IPS-15b (cell line): ENCODE measurements at regions not wholly inside any gene's neighbourhood (a gene's known extent, or its start where the extent isn't known, plus 50 kb on each side); places are given as distances from the start of the nearest gene placed in this dataset.

Source experiments
- H3K27me3 ChIP-seq: one replicate; pipeline ENCODE4 v1.6.1; 2013; ENCODE audit warnings: low read length; ENCODE audit not compliant: control insufficient read depth, insufficient read depth
- H3K36me3 ChIP-seq: one replicate; pipeline ENCODE4 v1.6.1; 2013; ENCODE audit warnings: low read length; ENCODE audit not compliant: control insufficient read depth, insufficient read depth
- H3K4me1 ChIP-seq: one replicate; pipeline ENCODE4 v1.6.1; 2013; ENCODE audit warnings: mild to moderate bottlenecking, low read length; ENCODE audit not compliant: control insufficient read depth, insufficient read depth
- H3K4me3 ChIP-seq: one replicate; pipeline ENCODE4 v1.5.1; 2013; ENCODE audit warnings: low read depth, low read length
- H3K9ac ChIP-seq: one replicate; pipeline ENCODE4 v1.6.1; 2013; ENCODE audit warnings: low read depth, mild to moderate bottlenecking, low read length
- H3K9me3 ChIP-seq: one replicate; pipeline ENCODE4 v1.6.1; 2013; ENCODE audit warnings: mild to moderate bottlenecking, low read length; ENCODE audit not compliant: control insufficient read depth, insufficient read depth

DNA sequence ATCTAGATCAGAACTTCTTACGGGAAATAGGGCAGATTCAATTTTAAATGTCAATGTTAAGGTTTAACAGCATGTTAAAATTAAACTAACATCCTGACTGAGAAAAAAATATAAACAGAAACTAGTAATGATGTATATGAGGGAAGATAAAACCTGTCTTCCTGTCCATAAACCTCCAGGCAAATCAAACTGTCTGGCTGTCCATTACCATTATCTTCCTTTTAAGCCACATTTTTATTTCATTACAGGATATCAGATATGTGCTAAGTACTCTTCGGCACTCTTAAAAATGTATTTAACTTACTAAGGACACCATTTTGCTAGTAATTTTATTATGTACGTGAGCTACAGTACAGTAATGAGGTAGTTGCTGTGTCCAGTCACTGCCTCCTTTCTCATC, 1461.7 kb upstream of the ALCAM start:
- Histone ChIP-seq H3K4me1 (no peaks in the 10 kb centered on the region), H3K36me3 (no peaks in the 10 kb centered on the region), H3K9me3 (no peaks in the 10 kb centered on the region), H3K9ac (no peak overlapping the region), H3K4me3 (no peak overlapping the region), H3K27me3 (no peaks in the 10 kb centered on the region)

DNA sequence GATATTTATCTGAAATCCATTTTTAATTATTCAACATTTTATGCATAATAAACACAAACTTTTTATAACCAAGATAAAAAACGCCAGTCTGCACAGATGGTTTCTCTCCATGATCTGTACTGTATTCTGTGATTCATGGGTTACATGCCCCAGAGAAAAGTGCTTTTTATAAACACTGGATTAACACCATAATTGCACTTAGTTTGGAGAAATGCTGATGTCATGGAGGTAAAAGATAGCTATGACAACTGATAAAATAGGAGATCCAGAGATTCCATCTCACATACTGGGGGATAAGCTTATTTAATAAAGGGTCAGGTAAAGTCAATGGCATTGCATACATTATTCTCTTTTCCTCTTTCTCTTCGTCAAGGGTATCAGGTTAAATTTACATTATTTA, 1460.4 kb upstream of the ALCAM start:
- H3K4me1 ChIP-seq = no peaks in the 10 kb centered on the region

DNA sequence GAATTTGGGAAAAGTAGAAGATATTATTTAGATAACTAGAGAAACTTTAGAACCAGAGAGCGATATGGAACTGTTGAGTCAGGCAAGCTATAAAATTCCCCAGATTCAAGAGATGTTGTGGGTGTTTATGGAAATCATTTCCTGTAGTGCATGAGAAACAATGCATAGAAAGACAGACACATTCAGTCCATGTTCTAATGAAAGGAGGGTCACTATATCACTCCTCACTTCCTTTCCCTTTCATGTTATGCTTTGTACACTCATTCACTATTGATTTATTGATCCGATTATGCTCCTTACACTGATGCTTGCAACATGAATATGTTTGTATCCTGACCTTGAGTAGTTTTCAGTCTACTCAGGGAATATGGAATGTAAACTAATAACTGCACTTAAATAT, 1459.9 kb upstream of the ALCAM start:
- Histone ChIP-seq H3K4me1 (no peaks in the 10 kb centered on the region), H3K9me3 (no peaks in the 10 kb centered on the region), H3K9ac (no peak overlapping the region), H3K27me3 (no peaks in the 10 kb centered on the region), H3K4me3 (no peak overlapping the region), H3K36me3 (no peaks in the 10 kb centered on the region)

More for the DNA sequence above, 1460.4 kb upstream of the ALCAM start:
- Histone ChIP-seq H3K9ac (no peak overlapping the region), H3K27me3 (no peaks in the 10 kb centered on the region), H3K36me3 (no peaks in the 10 kb centered on the region), H3K9me3 (no peaks in the 10 kb centered on the region), H3K4me3 (no peak overlapping the region)

DNA sequence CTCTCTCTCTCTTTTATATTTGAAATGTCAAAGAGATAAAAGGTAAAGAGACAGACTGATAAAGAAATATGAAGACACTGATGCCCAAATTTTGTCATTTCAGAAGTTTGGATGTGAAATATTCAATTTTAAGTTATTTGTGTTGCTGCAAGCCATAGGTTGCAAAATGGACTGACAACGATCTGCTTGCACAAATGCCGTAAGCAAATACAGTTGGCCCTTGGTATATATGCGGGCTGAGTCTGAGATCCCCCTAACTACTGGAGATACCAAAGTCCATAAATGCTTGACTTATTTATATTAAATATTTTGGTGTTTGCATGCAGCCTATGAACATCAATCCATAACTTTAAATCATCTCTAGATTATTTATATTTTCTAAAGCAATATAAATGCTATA, 1459.1 kb upstream of the ALCAM start:
- Histone ChIP-seq H3K4me1 (no peaks in the 10 kb centered on the region), H3K27me3 (no peaks in the 10 kb centered on the region), H3K9me3 (no peaks in the 10 kb centered on the region), H3K9ac (no peak overlapping the region), H3K36me3 (no peaks in the 10 kb centered on the region), H3K4me3 (no peak overlapping the region)

DNA sequence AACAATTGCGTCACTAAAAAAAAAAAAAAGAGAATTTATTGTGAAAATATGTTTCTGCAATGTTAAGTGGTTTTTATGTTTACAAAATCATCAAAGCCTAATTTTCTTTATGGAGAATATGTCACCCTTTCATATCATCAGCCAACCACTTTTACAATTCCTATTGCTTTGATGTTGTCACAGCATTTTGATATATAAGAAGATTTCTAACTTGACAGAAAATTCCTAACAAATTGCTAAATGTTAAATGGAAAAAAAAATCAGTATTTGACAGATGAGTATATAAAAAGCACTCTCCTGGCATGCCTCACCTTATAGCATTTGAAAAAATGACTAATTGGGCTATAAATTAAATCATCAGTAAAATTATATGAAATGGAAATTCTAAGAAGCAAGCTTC, 1457.3 kb upstream of the ALCAM start:
- H3K27me3 ChIP-seq = no peaks in the 10 kb centered on the region
- no peak overlapping the region for H3K9ac ChIP-seq
- no peaks in the 10 kb centered on the region for H3K36me3 ChIP-seq
- no peak overlapping the region for H3K4me3 ChIP-seq
- no peaks in the 10 kb centered on the region for H3K4me1 ChIP-seq
- no peaks in the 10 kb centered on the region for H3K9me3 ChIP-seq

DNA sequence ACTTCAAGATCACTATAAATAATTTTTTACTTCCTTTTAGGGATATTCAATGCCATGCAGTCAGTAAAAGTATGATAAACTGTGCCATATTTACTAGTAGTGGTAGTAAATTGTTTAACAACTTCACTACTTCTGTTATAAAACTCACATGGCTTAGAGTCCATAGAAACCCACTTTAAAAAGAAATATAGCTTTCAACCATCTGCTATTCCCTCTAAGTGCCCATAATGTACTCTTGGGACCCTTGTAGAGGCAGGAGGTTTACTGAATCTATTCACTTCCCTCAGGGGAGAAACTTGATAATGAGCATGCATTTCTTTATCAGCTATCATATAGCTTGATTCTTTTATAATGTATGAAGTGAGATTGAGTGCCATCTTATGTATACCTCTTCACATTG, 1448.4 kb upstream of the ALCAM start:
- no peaks in the 10 kb centered on the region for H3K36me3 ChIP-seq
- no peak overlapping the region for H3K9ac ChIP-seq
- no peaks in the 10 kb centered on the region for H3K27me3 ChIP-seq
- no peak overlapping the region for H3K4me3 ChIP-seq
- no peaks in the 10 kb centered on the region for H3K9me3 ChIP-seq
- H3K4me1 ChIP-seq = no peaks in the 10 kb centered on the region

DNA sequence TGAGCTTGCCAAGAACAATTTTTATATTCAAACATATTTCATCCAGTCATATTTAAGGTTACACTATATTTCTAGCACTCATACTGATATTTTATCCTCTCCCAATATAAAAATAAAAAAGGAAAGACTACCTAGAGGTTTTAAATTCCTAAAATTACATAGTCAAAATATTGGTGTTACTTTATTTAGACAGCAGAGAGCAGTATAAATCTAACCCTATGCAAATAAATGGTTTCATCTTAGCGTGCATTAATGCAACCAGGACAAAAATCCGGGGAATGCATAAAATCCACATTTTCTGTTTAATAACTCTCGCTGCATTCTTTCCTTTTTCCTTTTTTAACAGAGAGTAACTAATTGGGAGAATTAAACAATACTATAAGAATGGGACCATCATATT, 1447.4 kb upstream of the ALCAM start:
- H3K4me3 ChIP-seq = no peak overlapping the region
- no peaks in the 10 kb centered on the region for H3K9me3 ChIP-seq
- no peaks in the 10 kb centered on the region for H3K4me1 ChIP-seq
- no peaks in the 10 kb centered on the region for H3K27me3 ChIP-seq
- no peak overlapping the region for H3K9ac ChIP-seq
- no peaks in the 10 kb centered on the region for H3K36me3 ChIP-seq

DNA sequence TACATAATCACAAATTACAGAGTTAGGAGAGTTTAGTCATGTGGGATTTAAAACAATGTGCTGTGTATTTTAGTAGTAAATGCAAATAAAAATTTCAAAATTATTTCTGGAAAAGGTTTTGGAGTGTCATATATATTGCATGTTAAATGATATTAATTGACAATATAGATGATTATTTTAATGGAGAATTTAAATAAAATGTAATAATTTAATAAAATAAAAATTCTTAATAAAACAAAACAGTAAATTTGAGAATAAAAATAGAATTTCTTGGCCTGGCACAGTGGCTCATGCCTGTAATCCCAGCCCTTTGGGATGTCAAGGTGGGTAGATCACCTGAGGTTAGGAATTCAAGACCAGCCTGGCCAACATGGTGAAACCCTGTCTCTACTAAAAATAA, 1442.8 kb upstream of the ALCAM start:
- no peak overlapping the region for H3K4me3 ChIP-seq
- no peaks in the 10 kb centered on the region for H3K27me3 ChIP-seq
- no peaks in the 10 kb centered on the region for H3K9me3 ChIP-seq
- H3K4me1 ChIP-seq = no peaks in the 10 kb centered on the region
- H3K9ac ChIP-seq = no peak overlapping the region
- H3K36me3 ChIP-seq = no peaks in the 10 kb centered on the region

DNA sequence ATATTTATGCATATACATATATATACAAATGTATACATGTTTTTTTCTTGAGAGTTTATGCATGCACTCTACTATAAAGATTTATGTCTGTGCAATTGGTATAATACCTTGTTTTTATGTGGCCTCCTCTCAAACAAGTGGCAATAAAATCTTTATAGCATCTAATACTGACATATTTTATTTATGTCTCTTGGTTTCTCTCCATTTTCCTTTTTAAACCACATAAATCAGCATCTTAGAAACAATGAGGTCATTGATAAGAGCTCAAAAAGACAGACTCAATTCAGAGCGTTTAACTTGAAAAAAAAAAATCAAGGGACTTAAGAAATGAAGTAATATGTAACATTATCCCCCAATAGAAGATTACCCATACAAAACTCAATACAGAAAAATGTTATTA, 1442.2 kb upstream of the ALCAM start:
- no peaks in the 10 kb centered on the region for H3K27me3 ChIP-seq
- H3K4me3 ChIP-seq = no peak overlapping the region
- H3K9me3 ChIP-seq = no peaks in the 10 kb centered on the region
- H3K9ac ChIP-seq = no peak overlapping the region
- no peaks in the 10 kb centered on the region for H3K4me1 ChIP-seq
- no peaks in the 10 kb centered on the region for H3K36me3 ChIP-seq

DNA sequence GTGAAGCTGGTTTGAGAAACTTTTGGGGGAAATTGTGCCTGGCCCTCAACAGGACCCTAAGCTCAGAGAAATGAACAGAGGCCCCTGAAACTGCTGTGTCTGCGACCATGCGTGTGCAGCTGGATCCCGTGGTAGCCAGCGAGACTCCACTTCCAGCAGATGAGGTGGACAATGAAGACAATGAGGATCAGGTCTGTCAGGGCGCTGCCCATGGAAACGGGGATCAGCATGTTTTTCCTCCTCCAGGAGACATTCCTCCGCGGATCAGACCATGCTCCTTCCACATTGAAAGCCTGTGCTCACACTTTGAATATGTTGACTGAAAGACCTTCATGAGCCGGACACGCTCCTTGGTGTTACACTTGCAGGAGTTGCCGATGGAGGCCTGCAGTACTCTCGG, 1439.8 kb upstream of the ALCAM start:
- H3K9ac ChIP-seq = no peak overlapping the region
- no peak overlapping the region for H3K4me3 ChIP-seq
- H3K4me1 ChIP-seq = no peaks in the 10 kb centered on the region
- H3K27me3 ChIP-seq = no peaks in the 10 kb centered on the region
- H3K36me3 ChIP-seq = no peaks in the 10 kb centered on the region
- no peaks in the 10 kb centered on the region for H3K9me3 ChIP-seq

DNA sequence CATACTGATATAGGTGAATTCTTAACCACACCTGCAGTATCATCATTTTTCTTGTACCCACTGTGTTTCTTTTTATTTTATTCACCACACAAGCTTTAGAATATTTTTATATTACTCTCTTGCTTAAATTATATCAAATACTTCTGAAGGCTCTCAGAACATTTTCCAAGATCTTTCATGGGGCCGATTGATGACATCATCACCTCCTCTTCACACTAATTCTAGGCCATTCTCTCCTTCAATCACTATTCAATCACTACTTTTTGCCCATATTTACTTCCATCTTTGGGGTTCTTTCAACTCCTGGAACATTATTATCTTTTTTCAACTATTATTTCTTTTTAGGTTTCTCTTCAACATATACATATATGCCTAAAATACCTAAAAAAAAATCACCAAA, 1438.8 kb upstream of the ALCAM start:
- Histone ChIP-seq H3K4me1 (no peaks in the 10 kb centered on the region), H3K27me3 (no peaks in the 10 kb centered on the region), H3K36me3 (no peaks in the 10 kb centered on the region), H3K4me3 (no peak overlapping the region), H3K9ac (no peak overlapping the region), H3K9me3 (no peaks in the 10 kb centered on the region)

DNA sequence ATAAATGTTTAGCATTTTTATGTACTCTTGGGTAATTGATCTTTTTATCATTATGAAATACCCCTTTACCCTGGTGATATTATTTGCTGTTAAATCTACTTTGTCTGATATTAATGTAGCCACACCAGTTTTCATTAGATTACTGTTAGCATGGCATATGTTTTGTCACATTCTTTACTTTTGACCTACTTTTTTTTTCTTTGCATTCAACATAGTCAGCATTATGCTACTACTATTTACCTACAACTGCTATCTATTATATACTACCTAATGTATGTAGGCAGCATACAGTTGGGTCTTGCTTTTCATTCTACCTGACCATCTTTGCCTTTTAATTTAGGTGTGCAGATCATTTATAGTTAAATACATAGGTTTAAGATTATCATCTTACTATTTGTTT, 1429.6 kb upstream of the ALCAM start:
- Histone ChIP-seq H3K4me3 (no peak overlapping the region), H3K9ac (no peak overlapping the region), H3K4me1 (no peaks in the 10 kb centered on the region), H3K36me3 (no peaks in the 10 kb centered on the region), H3K27me3 (no peaks in the 10 kb centered on the region), H3K9me3 (no peaks in the 10 kb centered on the region)

DNA sequence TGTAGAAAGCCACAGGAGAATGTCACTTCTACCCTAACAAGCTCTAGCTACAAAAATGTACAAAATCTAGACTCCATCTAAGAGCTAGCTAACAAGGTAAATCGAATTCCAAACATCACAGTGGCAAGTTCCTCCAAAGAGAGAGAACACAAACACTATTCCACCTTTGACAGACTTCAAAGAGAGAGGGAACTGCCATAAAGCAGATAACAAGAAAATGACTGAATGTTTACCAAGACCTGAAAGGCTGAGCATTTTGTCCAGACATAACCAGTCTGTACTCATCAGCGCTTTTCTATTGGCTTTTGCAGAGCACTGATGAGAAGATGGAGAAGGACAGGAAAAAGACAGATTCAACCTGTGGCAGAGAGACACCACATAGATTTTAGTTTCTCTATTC, 1419.6 kb upstream of the ALCAM start:
- no peak overlapping the region for H3K9ac ChIP-seq
- H3K27me3 ChIP-seq = no peaks in the 10 kb centered on the region
- H3K4me3 ChIP-seq = no peak overlapping the region
- H3K4me1 ChIP-seq = no peaks in the 10 kb centered on the region
- no peaks in the 10 kb centered on the region for H3K9me3 ChIP-seq
- no peaks in the 10 kb centered on the region for H3K36me3 ChIP-seq
